Suprapubic skin (tissue), 3 donors: ENCODE measurements at regions not wholly inside any gene's neighbourhood (a gene's known extent, or its start where the extent isn't known, plus 50 kb on each side); places are given as distances from the start of the nearest gene placed in this dataset.

Source experiments
- CTCF ChIP-seq, 2 donors: fragments of 200-600 bp in 1 of 2; fragments of 450-650 bp in 1 of 2; sonication (generic) in 1 of 2; IDR thresholded peaks; one replicate each; pipeline ENCODE4 v1.5.1; 2016 to 2019; ENCODE audit warnings: antibody characterized with exemption in 2 of 2, mild to moderate bottlenecking in 1 of 2, moderate library complexity in 1 of 2
- EP300 ChIP-seq: sonication (generic); formaldehyde crosslinking; IDR thresholded peaks from one replicate; pipeline ENCODE4 v1.6.1; 2017; ENCODE audit warnings: antibody characterized with exemption
- POLR2A ChIP-seq, 2 donors: fragments of 450-650 bp; IDR thresholded peaks; one replicate each; pipeline ENCODE4 v1.6.1; 2017; ENCODE audit warnings: antibody characterized with exemption in 2 of 2, mild to moderate bottlenecking in 2 of 2, moderate library complexity in 2 of 2

- TF ChIP-seq CTCF (IDR thresholded peaks at IDR 0.05) (no peak), POLR2A (IDR thresholded peaks at IDR 0.05) (no peak), EP300 (no peak)
Observed at GRCh38 chr13:50174630-50175029, 159.4 kb downstream of the KCNRG start.
